Right cardiac atrium (tissue), 5 donors: ENCODE measurements at regions not wholly inside any gene's neighbourhood (a gene's known extent, or its start where the extent isn't known, plus 50 kb on each side); places are given as distances from the start of the nearest gene placed in this dataset.

ENCODE experiments used
- ATAC-seq, 2 donors: fragments of 200-7000 bp; cut with Tn5 transposase; one replicate each; pipeline versions ENCODE4 v1.8.0 to v1.9.1; 2020; ENCODE audit warnings: moderate library complexity in 2 of 2, mild to moderate bottlenecking in 1 of 2
- DNase-seq, 3 donors: peaks; one replicate each; pipeline ENCODE4 v3.0.0-alpha.2; 2020
- H3K27ac ChIP-seq: one replicate; pipeline ENCODE4 v1.5.1; 2013; ENCODE audit warnings: mild to moderate bottlenecking, low read length, control low read depth, moderate library complexity
- H3K27me3 ChIP-seq: one replicate; pipeline ENCODE4 v1.6.1; 2013; ENCODE audit not compliant: control insufficient read depth, insufficient read depth
- H3K4me1 ChIP-seq: one replicate; pipeline ENCODE4 v1.6.1; 2013; ENCODE audit warnings: low read length; ENCODE audit not compliant: control insufficient read depth, insufficient read depth
- H3K4me3 ChIP-seq: one replicate; pipeline ENCODE4 v1.5.1; 2013; ENCODE audit warnings: low read length, control low read depth
- H3K9me3 ChIP-seq: one replicate; pipeline ENCODE4 v1.6.1; 2013; ENCODE audit warnings: low read length; ENCODE audit not compliant: control insufficient read depth
- WGBS: extraction: QIAGEN DNeasy Blood & Tissue Kit; methylation state at CpG from one replicate; pipeline ENCODE4 v1.1.7; 2013; 5-methylcytosine and 5-hydroxymethylcytosine counted together
- intact Hi-C, 4 donors: fragments of 100-400 bp; cut with DNase I; formaldehyde crosslinking; loops; one replicate each; pipeline versions ENCODE4 v1.11.0 to v1.14.0; 2022 to 2023
- donor health status: healthy with polysubstance abuse.
- donor health status: DM: no; HTN: yes; CAD: no.
- donor health status: DM: no; HTN: no; CAD: no.
- donor health status: DM: no; HTN: yes; CAD: no; lungs with severe emphysema.
- donor health status: DM: yes; HTN: yes; CAD: no.

- Histone ChIP-seq H3K27ac (no peak overlapping the region), H3K9me3 (no peaks in the 10 kb centered on the region), H3K4me1 (no peaks in the 10 kb centered on the region), H3K4me3 (no peak overlapping the region), H3K27me3 (no peaks in the 10 kb centered on the region)
- ATAC-seq (no peak), DNase-seq (no peak)
- 93% methylated on average over 6 of the region's 6 CpGs for WGBS
- intact Hi-C loops: no loop called here
Observed at GRCh38 chr9:111985315-111985714, 88.7 kb downstream of the UGCG start.

GRCh38 chr9:111986035-111986556 lies 89.5 kb downstream of the UGCG start:
- intact Hi-C loops: no loop called here
- no peaks in the 10 kb centered on the region for H3K27me3 ChIP-seq
- H3K4me3 ChIP-seq: no peak overlapping the region
- 45% methylated on average over 6 of the region's 6 CpGs for WGBS
- DNase-seq (no peak), ATAC-seq (peak; percentile 61 to 69)
- no peaks in the 10 kb centered on the region for H3K9me3 ChIP-seq
- H3K4me1 ChIP-seq: no peaks in the 10 kb centered on the region
- no peak overlapping the region for H3K27ac ChIP-seq
